Tibial nerve (tissue), 3 donors: ENCODE measurements at regions not wholly inside any gene's neighbourhood (a gene's known extent, or its start where the extent isn't known, plus 50 kb on each side); places are given as distances from the start of the nearest gene placed in this dataset.

Experiments
- CTCF ChIP-seq, 5 experiments: fragments of 200-600 bp in 3 of 5; fragments of 450-650 bp in 2 of 5; sonication (generic) in 3 of 5; IDR thresholded peaks; one replicate each; pipeline ENCODE4 v1.5.1; 2016 to 2019; ENCODE audit warnings: antibody characterized with exemption in 5 of 5, mild to moderate bottlenecking in 3 of 5, moderate library complexity in 2 of 5
- POLR2A ChIP-seq, 2 donors: fragments of 450-650 bp; IDR thresholded peaks; one replicate each; pipeline ENCODE4 v1.6.1; 2017; ENCODE audit warnings: antibody characterized with exemption in 2 of 2, mild to moderate bottlenecking in 2 of 2, moderate library complexity in 2 of 2

- TF ChIP-seq CTCF (IDR thresholded peaks at IDR 0.05) (no peak), POLR2A (IDR thresholded peaks at IDR 0.05) (no peak)
Observed at GRCh38 chr6:82617648-82618047, 254.0 kb downstream of the TPBG start.
